ENCODE measurements at regions not wholly inside any gene's neighbourhood (a gene's known extent, or its start where the extent isn't known, plus 50 kb on each side); places are given as distances from the start of the nearest gene placed in this dataset.
"Not testable (repeated sequence)": the region's sequence is repeated elsewhere in the genome, so short reads cannot be mapped to it uniquely, and the experiment has no call there.

- Mint-ChIP-seq H3K27ac (no peak overlapping the region), H3K27me3 (no peaks in the 10 kb centered on the region), H3K4me1 (ENCODE audit: low read depth) (no peaks in the 10 kb centered on the region), H3K9me3 (ENCODE audit: low read depth) (peaks cover 14% of the 10 kb centered on the region), H3K4me3 (ENCODE audit: low read depth) (no peak overlapping the region), H3K36me3 (ENCODE audit: insufficient read depth) (peaks cover 2% of the 10 kb centered on the region)
- TF ChIP-seq, protein P1, sequence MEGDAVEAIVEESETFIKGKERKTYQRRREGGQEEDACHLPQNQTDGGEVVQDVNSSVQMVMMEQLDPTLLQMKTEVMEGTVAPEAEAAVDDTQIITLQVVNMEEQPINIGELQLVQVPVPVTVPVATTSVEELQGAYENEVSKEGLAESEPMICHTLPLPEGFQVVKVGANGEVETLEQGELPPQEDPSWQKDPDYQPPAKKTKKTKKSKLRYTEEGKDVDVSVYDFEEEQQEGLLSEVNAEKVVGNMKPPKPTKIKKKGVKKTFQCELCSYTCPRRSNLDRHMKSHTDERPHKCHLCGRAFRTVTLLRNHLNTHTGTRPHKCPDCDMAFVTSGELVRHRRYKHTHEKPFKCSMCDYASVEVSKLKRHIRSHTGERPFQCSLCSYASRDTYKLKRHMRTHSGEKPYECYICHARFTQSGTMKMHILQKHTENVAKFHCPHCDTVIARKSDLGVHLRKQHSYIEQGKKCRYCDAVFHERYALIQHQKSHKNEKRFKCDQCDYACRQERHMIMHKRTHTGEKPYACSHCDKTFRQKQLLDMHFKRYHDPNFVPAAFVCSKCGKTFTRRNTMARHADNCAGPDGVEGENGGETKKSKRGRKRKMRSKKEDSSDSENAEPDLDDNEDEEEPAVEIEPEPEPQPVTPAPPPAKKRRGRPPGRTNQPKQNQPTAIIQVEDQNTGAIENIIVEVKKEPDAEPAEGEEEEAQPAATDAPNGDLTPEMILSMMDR (IDR thresholded peaks at IDR 0.05; ENCODE audit: unreplicated experiment), result no peak
- DNase-seq (ENCODE audit: low spot score, unreplicated experiment), result no peak
Measured at GRCh38 chr14:105891221-105891602, 364.8 kb downstream of the TMEM121 start.

DNA sequence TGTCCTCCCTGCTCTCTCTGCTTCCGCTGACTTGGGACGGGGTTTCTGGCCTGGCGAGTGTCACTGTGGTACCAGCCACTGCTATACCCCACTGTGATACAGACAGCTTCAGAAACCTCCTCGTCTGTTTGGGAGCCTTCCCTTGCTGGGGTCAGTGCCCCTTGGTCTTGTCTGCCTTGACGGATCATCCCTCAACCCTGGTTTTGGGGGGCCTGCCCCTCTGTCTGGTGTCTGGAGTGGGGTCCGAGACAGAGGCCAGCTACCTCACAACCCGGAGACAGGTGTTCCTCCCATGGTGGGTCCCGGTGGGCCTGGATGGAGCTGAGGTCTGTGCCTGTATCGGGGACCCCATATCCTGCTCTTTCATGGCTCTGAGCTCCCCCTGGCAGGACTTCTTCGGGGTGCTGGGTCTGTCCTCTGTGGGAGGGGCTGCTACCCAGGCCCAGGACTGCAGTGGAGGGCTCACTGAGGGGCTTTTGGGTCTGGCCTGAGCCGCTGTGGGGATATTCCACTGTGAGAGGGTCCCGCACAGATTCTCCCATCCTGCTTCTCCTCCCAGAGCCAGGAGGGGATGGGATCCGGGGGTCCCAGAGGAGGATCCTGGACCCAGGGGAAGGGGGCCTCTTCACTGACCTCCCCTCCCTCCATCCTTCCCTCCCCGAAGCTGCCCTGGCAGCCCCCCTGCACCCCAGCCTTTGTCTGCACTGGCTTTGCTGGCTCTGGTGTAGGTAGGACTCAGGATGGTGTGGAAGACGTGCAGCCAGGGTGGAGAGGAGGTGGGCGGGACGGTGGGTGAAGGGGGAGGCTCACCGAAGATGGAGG, 365.5 kb downstream of the TMEM121 start:
- H3K27me3 Mint-ChIP-seq, result no peaks in the 10 kb centered on the region
- peaks cover 2% of the 10 kb centered on the region for H3K36me3 Mint-ChIP-seq (ENCODE audit: insufficient read depth)
- H3K4me1 Mint-ChIP-seq (ENCODE audit: low read depth), result no peaks in the 10 kb centered on the region
- H3K4me3 Mint-ChIP-seq (ENCODE audit: low read depth), result no peak overlapping the region
- TF ChIP-seq, protein P1 (IDR thresholded peaks at IDR 0.05; ENCODE audit: unreplicated experiment), result no peak
- H3K27ac Mint-ChIP-seq, result no peak overlapping the region
- no peak for DNase-seq (ENCODE audit: low spot score, unreplicated experiment)
- peaks cover 14% of the 10 kb centered on the region for H3K9me3 Mint-ChIP-seq (ENCODE audit: low read depth)

- not testable (repeated sequence) for H3K4me3 Mint-ChIP-seq (ENCODE audit: low read depth); DNase-seq (ENCODE audit: low spot score, unreplicated experiment); H3K27ac Mint-ChIP-seq; H3K36me3 Mint-ChIP-seq (ENCODE audit: insufficient read depth); H3K27me3 Mint-ChIP-seq; H3K4me1 Mint-ChIP-seq (ENCODE audit: low read depth)
- H3K9me3 Mint-ChIP-seq (ENCODE audit: low read depth), result peaks cover 11% of the 10 kb centered on the region
Measured at GRCh38 chr14:105892453-105893441, 366.4 kb downstream of the TMEM121 start.

DNA sequence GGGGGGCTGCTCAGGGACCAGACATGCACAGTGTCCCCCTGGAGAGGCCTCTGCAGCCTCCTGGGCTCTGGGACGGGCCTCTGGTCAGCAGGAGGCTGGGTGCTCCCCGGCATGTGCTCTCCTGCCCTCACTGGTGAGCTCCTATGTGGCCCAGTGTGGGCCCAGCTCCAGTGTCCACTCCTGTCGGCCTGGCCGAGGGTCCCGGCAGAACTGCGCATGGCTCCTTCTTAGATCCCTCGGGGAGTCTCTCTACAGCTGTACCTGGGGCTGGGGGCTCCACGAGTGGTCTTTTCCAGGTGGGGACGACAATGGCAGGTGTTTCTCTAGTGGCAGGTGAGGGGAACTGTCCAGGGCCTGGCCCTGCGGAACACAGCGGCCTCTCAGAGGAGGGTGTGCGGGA, 367.3 kb downstream of the TMEM121 start:
- H3K36me3 Mint-ChIP-seq (ENCODE audit: insufficient read depth); H3K27me3 Mint-ChIP-seq; H3K4me1 Mint-ChIP-seq (ENCODE audit: low read depth); H3K9me3 Mint-ChIP-seq (ENCODE audit: low read depth); H3K27ac Mint-ChIP-seq; H3K4me3 Mint-ChIP-seq (ENCODE audit: low read depth); DNase-seq (ENCODE audit: low spot score, unreplicated experiment): not testable (repeated sequence)

GRCh38 chr14:105894125-105894977, 368.0 kb downstream of the TMEM121 start:
- H3K27ac Mint-ChIP-seq, result no peak overlapping the region
- no peak for DNase-seq (ENCODE audit: low spot score, unreplicated experiment)
- H3K9me3 Mint-ChIP-seq (ENCODE audit: low read depth), result peaks cover 5% of the 10 kb centered on the region
- H3K27me3 Mint-ChIP-seq, result no peaks in the 10 kb centered on the region
- TF ChIP-seq, protein P1 (IDR thresholded peaks at IDR 0.05; ENCODE audit: unreplicated experiment), result no peak
- no peak overlapping the region for H3K4me3 Mint-ChIP-seq (ENCODE audit: low read depth)
- no peaks in the 10 kb centered on the region for H3K36me3 Mint-ChIP-seq (ENCODE audit: insufficient read depth)
- no peaks in the 10 kb centered on the region for H3K4me1 Mint-ChIP-seq (ENCODE audit: low read depth)

All from progenitor cell of endocrine pancreas (in vitro differentiated cells).